SK-N-SH treated with all-trans-retinoic acid at 6 μM for 48 hours (cell line): ENCODE measurements at regions not wholly inside any gene's neighbourhood (a gene's known extent, or its start where the extent isn't known, plus 50 kb on each side); places are given as distances from the start of the nearest gene placed in this dataset.

ENCODE experiments used
- ATAC-seq: fragments of 200-7000 bp; cut with Tn5 transposase; 3 replicates; pipeline ENCODE4 v1.9.1; 2020; ENCODE audit warnings: mild to moderate bottlenecking, moderate library complexity
- ARNTL ChIP-seq: fragments of 450-650 bp; formaldehyde crosslinking; IDR thresholded peaks from 2 replicates; pipeline ENCODE4 v1.5.0; 2020; ENCODE audit warnings: low read depth, mild to moderate bottlenecking, moderate library complexity, borderline replicate concordance
- BACH2 ChIP-seq: fragments of 250-450 bp; sonication (Bioruptor Pico); IDR thresholded peaks from 2 replicates; pipeline ENCODE4 v1.9.0; 2021; ENCODE audit warnings: mild to moderate bottlenecking, borderline replicate concordance
- CSDC2 ChIP-seq: fragments of 250-450 bp; sonication (Bioruptor Pico); IDR thresholded peaks from 2 replicates; pipeline ENCODE4 v1.5.0; 2020; ENCODE audit warnings: mild to moderate bottlenecking, moderate library complexity
- CSRNP3 ChIP-seq: fragments of 250-450 bp; sonication (Bioruptor Pico); IDR thresholded peaks from 2 replicates; pipeline ENCODE4 v1.5.1; 2021; ENCODE audit warnings: mild to moderate bottlenecking, moderate library complexity
- GLIS3 ChIP-seq: fragments of 250-450 bp; sonication (Bioruptor Pico); IDR thresholded peaks from 2 replicates; pipeline ENCODE4 v1.5.0; 2020; ENCODE audit warnings: mild to moderate bottlenecking, moderate library complexity
- ISL1 ChIP-seq: fragments of 250-450 bp; sonication (Bioruptor Pico); IDR thresholded peaks from 2 replicates; pipeline ENCODE4 v2.1.2; 2022; ENCODE audit warnings: mild to moderate bottlenecking, moderate library complexity
- OSR1 ChIP-seq: fragments of 250-450 bp; sonication (Bioruptor Pico); IDR thresholded peaks from 2 replicates; pipeline ENCODE4 v1.8.0; 2022; ENCODE audit warnings: moderate library complexity, mild to moderate bottlenecking, inconsistent platforms
- POU6F1 ChIP-seq: fragments of 250-450 bp; sonication (Bioruptor Pico); IDR thresholded peaks from 2 replicates; pipeline ENCODE4 v1.8.0; 2021; ENCODE audit warnings: low read depth, mild to moderate bottlenecking, moderate library complexity, borderline replicate concordance
- PPARA ChIP-seq: fragments of 250-450 bp; sonication (Bioruptor Pico); IDR thresholded peaks from 2 replicates; pipeline ENCODE4 v1.5.0; 2020; ENCODE audit warnings: mild to moderate bottlenecking, borderline replicate concordance
- RARB ChIP-seq: fragments of 250-450 bp; sonication (Bioruptor Pico); IDR thresholded peaks from 2 replicates; pipeline ENCODE4 v1.8.0; 2021; ENCODE audit warnings: mild to moderate bottlenecking, moderate library complexity
- SNAI2 ChIP-seq: fragments of 250-450 bp; sonication (Bioruptor Pico); IDR thresholded peaks from 2 replicates; pipeline ENCODE4 v1.5.0; 2020; ENCODE audit warnings: mild to moderate bottlenecking, moderate library complexity
- TCF4 ChIP-seq: fragments of 250-450 bp; sonication (Bioruptor Pico); IDR thresholded peaks from 2 replicates; pipeline ENCODE4 v1.8.0; 2021; ENCODE audit warnings: mild to moderate bottlenecking, moderate library complexity, borderline replicate concordance
- TSHZ2 ChIP-seq: fragments of 250-450 bp; sonication (Bioruptor Pico); IDR thresholded peaks from 2 replicates; pipeline ENCODE4 v1.5.0; 2020; ENCODE audit warnings: mild to moderate bottlenecking, moderate library complexity
- ZC3H10 ChIP-seq: fragments of 250-450 bp; sonication (Bioruptor Pico); IDR thresholded peaks from 2 replicates; pipeline ENCODE4 v1.5.1; 2021; ENCODE audit warnings: mild to moderate bottlenecking, moderate library complexity
- ZFP3 ChIP-seq: fragments of 250-450 bp; sonication (Bioruptor Pico); IDR thresholded peaks from 2 replicates; pipeline ENCODE4 v1.5.0; 2020; ENCODE audit warnings: mild to moderate bottlenecking, moderate library complexity
- ZFP30 ChIP-seq: fragments of 450-650 bp; formaldehyde crosslinking; IDR thresholded peaks from 2 replicates; pipeline ENCODE4 v1.5.0; 2022; ENCODE audit warnings: mild to moderate bottlenecking, moderate library complexity
- ZNF565 ChIP-seq: fragments of 450-650 bp; formaldehyde crosslinking; conservative IDR thresholded peaks from 2 replicates; pipeline ENCODE4 v1.5.0; 2020; ENCODE audit warnings: low read depth, mild to moderate bottlenecking, moderate library complexity
- ZNF70 ChIP-seq: fragments of 450-650 bp; formaldehyde crosslinking; IDR thresholded peaks from 2 replicates; pipeline ENCODE4 v1.5.0; 2020; ENCODE audit warnings: mild to moderate bottlenecking, moderate library complexity
- ZNF8 ChIP-seq: fragments of 450-650 bp; formaldehyde crosslinking; IDR thresholded peaks from 2 replicates; pipeline ENCODE4 v1.5.0; 2020; ENCODE audit warnings: mild to moderate bottlenecking, moderate library complexity
- TF ChIP-seq, protein P1 (sequence below): fragments of 250-450 bp; sonication (Bioruptor Pico); IDR thresholded peaks from 2 replicates; pipeline ENCODE4 v1.5.1; 2020; ENCODE audit warnings: low read depth, mild to moderate bottlenecking, moderate library complexity
- TF ChIP-seq, protein P2 (sequence below): fragments of 250-450 bp; sonication (Bioruptor Pico); IDR thresholded peaks from 2 replicates; pipeline ENCODE4 v1.8.0; 2020; ENCODE audit warnings: mild to moderate bottlenecking, moderate library complexity, borderline replicate concordance

- TF ChIP-seq ZFP3 (CRISPR knock-in tag), result no peak
- no peak for TF ChIP-seq BACH2
Measured at GRCh38 chr10:110368002-110368401, 63.3 kb upstream of the SMNDC1 start (continued).

DNA sequence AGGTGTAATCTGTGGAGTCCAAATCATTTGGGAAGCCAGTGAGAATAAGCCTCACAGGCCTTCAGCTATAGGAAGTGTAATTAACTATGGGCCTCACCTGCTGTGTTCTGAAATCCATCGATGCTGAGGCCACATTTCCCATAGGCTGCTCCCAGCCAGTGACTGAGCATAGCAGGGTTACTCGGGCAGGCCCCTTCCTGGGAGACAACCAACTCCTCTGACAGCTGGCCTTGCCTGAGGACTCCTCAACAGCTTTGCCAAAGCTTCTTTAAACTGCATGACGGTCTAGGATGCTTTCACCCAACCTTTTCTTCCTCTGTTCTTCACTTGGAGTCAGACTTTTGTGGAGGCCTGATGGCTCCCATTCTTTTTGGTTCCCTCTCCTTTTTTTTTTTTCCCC, 63.8 kb upstream of the SMNDC1 start:
- TF ChIP-seq SNAI2, result no peak
- no peak for TF ChIP-seq TSHZ2 (CRISPR knock-in tag)
- TF ChIP-seq POU6F1 (CRISPR knock-in tag), result no peak
- TF ChIP-seq, protein P1, sequence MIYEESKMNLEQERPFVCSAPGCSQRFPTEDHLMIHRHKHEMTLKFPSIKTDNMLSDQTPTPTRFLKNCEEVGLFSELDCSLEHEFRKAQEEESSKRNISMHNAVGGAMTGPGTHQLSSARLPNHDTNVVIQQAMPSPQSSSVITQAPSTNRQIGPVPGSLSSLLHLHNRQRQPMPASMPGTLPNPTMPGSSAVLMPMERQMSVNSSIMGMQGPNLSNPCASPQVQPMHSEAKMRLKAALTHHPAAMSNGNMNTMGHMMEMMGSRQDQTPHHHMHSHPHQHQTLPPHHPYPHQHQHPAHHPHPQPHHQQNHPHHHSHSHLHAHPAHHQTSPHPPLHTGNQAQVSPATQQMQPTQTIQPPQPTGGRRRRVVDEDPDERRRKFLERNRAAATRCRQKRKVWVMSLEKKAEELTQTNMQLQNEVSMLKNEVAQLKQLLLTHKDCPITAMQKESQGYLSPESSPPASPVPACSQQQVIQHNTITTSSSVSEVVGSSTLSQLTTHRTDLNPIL (CRISPR knock-in tag), result no peak
- TF ChIP-seq ARNTL (CRISPR knock-in tag), result no peak
- TF ChIP-seq ZC3H10 (CRISPR knock-in tag), result no peak
- no peak for TF ChIP-seq TCF4 (CRISPR knock-in tag)
- TF ChIP-seq OSR1, result no peak
- TF ChIP-seq ISL1 (CRISPR knock-in tag), result no peak
- TF ChIP-seq PPARA, result no peak
- no peak for ATAC-seq

GRCh38 chr10:110370006-110370405, 65.3 kb upstream of the SMNDC1 start:
- ATAC-seq, result no peak
- TF ChIP-seq ISL1 (CRISPR knock-in tag), result no peak
- no peak for TF ChIP-seq SNAI2
- no peak for TF ChIP-seq POU6F1 (CRISPR knock-in tag)
- TF ChIP-seq ZNF8 (CRISPR knock-in tag), result no peak
- TF ChIP-seq OSR1, result no peak
- TF ChIP-seq ZFP3 (CRISPR knock-in tag), result no peak
- no peak for TF ChIP-seq TCF4 (CRISPR knock-in tag)
- no peak for TF ChIP-seq ZNF70 (CRISPR knock-in tag)
- no peak for TF ChIP-seq ZFP30 (CRISPR knock-in tag)

DNA sequence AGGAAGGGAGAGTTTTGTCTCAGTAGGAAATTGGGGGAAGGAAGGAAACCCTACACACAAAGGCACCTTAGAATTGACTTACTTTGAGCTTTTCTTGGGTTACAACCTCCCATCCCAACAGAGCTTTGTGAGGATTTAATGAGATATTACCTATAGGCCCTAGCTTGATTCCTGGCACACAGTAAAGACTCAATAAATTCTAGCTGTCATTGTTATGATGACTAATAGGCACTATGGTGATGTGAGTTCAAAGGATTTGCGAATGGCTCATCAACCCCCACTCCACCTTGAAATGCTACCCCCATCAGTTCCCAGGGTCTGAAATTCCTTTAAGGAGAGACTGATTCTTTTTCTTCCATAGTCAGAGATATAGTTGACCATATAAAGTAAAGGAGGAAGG, 67.9 kb upstream of the SMNDC1 start:
- TF ChIP-seq RARB (CRISPR knock-in tag) (no peak), ZNF565 (CRISPR knock-in tag) (no peak), ZFP30 (CRISPR knock-in tag) (no peak), CSDC2 (CRISPR knock-in tag) (no peak), ZFP3 (CRISPR knock-in tag) (no peak), POU6F1 (CRISPR knock-in tag) (no peak), ZNF8 (CRISPR knock-in tag) (no peak), OSR1 (no peak), ZC3H10 (CRISPR knock-in tag) (no peak), ZNF70 (CRISPR knock-in tag) (no peak), SNAI2 (no peak), ARNTL (CRISPR knock-in tag) (no peak), ISL1 (CRISPR knock-in tag) (no peak), PPARA (no peak), GLIS3 (CRISPR knock-in tag) (no peak), CSRNP3 (no peak), TCF4 (CRISPR knock-in tag) (no peak)
- TF ChIP-seq, protein P2, sequence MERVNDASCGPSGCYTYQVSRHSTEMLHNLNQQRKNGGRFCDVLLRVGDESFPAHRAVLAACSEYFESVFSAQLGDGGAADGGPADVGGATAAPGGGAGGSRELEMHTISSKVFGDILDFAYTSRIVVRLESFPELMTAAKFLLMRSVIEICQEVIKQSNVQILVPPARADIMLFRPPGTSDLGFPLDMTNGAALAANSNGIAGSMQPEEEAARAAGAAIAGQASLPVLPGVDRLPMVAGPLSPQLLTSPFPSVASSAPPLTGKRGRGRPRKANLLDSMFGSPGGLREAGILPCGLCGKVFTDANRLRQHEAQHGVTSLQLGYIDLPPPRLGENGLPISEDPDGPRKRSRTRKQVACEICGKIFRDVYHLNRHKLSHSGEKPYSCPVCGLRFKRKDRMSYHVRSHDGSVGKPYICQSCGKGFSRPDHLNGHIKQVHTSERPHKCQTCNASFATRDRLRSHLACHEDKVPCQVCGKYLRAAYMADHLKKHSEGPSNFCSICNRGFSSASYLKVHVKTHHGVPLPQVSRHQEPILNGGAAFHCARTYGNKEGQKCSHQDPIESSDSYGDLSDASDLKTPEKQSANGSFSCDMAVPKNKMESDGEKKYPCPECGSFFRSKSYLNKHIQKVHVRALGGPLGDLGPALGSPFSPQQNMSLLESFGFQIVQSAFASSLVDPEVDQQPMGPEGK, result no peak
- TF ChIP-seq, protein P1 (CRISPR knock-in tag), result no peak
- no peak; the same call in 2 of the 3 replicates for ATAC-seq
